WI38 (cell line): ENCODE measurements at regions not wholly inside any gene's neighbourhood (a gene's known extent, or its start where the extent isn't known, plus 50 kb on each side); places are given as distances from the start of the nearest gene placed in this dataset.

Experiments
- H3K4me3 ChIP-seq: 2 replicates; pipeline ENCODE4 v1.5.1; 2011; ENCODE audit warnings: low read depth, mild to moderate bottlenecking, control low read depth, low read length
- TF ChIP-seq, protein P1 (sequence below): IDR thresholded peaks from 2 replicates; pipeline ENCODE4 v1.5.1; 2012; ENCODE audit warnings: low read depth, mild to moderate bottlenecking, control low read depth, low read length

DNA sequence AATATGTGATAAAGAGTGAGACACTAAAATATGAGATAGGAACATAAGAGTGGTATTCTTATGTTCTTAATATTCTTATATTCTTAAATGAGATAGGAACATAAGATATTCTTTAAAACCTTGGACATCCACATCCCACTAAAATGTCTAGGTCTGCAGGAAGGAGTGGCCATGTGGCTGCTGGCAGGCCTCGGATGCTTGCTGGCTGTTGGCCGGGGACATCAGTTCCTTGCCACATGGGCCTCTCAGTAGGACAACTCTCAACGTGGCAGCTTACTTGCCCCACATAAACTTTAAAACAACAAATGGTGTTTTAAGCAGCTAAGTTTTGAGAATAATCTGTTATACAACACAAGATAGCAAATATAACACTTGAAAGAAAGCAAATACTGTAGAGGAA, 240.1 kb downstream of the CASP12 start:
- TF ChIP-seq, protein P1, sequence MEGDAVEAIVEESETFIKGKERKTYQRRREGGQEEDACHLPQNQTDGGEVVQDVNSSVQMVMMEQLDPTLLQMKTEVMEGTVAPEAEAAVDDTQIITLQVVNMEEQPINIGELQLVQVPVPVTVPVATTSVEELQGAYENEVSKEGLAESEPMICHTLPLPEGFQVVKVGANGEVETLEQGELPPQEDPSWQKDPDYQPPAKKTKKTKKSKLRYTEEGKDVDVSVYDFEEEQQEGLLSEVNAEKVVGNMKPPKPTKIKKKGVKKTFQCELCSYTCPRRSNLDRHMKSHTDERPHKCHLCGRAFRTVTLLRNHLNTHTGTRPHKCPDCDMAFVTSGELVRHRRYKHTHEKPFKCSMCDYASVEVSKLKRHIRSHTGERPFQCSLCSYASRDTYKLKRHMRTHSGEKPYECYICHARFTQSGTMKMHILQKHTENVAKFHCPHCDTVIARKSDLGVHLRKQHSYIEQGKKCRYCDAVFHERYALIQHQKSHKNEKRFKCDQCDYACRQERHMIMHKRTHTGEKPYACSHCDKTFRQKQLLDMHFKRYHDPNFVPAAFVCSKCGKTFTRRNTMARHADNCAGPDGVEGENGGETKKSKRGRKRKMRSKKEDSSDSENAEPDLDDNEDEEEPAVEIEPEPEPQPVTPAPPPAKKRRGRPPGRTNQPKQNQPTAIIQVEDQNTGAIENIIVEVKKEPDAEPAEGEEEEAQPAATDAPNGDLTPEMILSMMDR: no peak
- no peak overlapping the region for H3K4me3 ChIP-seq

GRCh38 chr11:104657083-104657482, 241.2 kb downstream of the CASP12 start:
- H3K4me3 ChIP-seq: no peak overlapping the region
- TF ChIP-seq, protein P1: no peak

DNA sequence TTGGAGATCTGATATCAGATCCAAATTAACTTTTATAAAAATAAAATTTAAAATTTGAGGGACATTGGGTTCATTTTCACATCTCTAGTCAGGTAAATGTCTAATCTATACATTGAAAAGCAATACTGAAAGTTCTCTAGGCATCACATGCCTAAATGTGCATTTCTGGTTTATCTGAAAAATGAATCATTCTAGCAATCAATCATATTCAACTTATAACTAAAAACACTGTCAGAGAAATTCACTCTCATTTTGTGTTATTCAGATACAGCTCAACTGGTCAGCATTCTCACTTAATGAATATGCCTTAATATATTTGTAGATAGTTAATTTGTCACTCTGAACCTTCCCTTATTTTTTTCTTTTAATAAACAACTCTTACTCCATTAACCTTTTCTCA, 243.2 kb downstream of the CASP12 start:
- TF ChIP-seq, protein P1: no peak
- no peak overlapping the region for H3K4me3 ChIP-seq

- TF ChIP-seq, protein P1: no peak
- H3K4me3 ChIP-seq: no peak overlapping the region
These were observed 244.0 kb downstream of the CASP12 start for GRCh38 chr11:104654181-104654813.

GRCh38 chr11:104653407-104653806, 244.9 kb downstream of the CASP12 start:
- no peak overlapping the region for H3K4me3 ChIP-seq
- TF ChIP-seq, protein P1: no peak

DNA sequence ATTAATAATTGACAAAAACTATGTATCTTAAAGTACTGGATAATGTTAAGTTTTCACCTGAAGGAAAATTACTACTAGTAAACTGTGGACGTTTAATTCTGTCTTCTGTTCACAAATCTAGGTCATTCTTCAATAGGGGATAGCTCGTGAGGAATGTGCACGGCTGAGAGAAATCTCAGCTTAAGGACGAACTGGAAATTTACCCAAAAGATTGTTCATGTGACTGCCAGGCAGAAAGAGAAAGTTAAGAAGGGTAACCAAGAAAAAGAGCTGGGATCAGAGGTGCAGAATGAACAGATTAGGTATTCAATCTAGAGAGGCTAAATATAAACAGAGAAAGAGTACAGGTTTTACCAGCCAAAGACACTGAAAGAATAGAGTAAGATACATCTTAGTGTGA, 245.3 kb downstream of the CASP12 start:
- no peak overlapping the region for H3K4me3 ChIP-seq
- TF ChIP-seq, protein P1: no peak

DNA sequence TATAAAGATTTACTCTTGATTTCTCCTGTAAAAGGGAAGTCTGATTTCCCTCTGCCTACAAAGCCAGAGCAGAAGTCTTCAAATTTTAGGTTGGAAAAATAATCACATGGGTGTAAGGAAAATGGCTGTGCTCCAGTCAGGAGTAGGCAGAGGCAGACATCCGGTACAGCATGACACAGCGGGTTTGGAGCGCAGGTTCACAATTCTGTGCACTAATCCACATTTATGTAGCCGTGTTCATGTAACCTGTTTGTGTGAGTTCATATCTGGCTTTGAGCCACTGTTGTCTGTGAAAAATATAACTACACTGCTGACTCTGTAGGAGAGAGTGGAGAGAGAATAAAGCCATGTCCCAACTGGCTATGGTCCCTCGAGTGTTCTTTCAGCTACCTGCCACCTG, 248.0 kb downstream of the CASP12 start:
- H3K4me3 ChIP-seq: no peak overlapping the region
- TF ChIP-seq, protein P1: no peak
